ENCODE measurements at regions not wholly inside any gene's neighbourhood (a gene's known extent, or its start where the extent isn't known, plus 50 kb on each side); places are given as distances from the start of the nearest gene placed in this dataset.
"Not testable (repeated sequence)": the region's sequence is repeated elsewhere in the genome, so short reads cannot be mapped to it uniquely, and the experiment has no call there.

DNA sequence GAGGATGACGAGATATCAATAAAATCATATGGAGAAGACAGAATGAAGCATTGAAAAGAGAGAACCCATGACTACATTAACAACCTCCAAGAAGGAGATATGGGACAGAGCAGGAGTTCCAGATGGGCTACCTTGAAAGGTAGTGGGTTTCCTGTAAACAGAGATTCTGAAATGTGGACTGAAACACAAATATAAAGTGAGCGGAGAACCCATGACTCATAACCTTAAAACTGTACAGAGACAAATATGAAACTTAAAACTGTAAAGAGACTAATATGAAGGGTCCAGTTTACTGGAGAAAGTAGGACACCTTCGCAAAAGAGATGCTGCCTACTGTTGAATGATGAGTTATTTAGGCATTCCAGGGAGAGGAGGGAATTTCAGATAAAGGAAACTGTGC is 383.7 kb downstream of the CAAP1 start:
- no peak for DNase-seq (ENCODE audit: extremely low read depth, low read depth)

- DNase-seq (ENCODE audit: extremely low read depth, low read depth) = no peak
These were observed 388.5 kb downstream of the CAAP1 start for GRCh38 chr9:26504057-26504456.

- DNase-seq (ENCODE audit: extremely low read depth, low read depth) = no peak
These were observed 390.3 kb downstream of the CAAP1 start for GRCh38 chr9:26502311-26502710.

- no peak for DNase-seq (ENCODE audit: extremely low read depth, low read depth)
These were observed 392.1 kb downstream of the CAAP1 start for GRCh38 chr9:26500471-26500870.

- not testable (repeated sequence) for DNase-seq (ENCODE audit: extremely low read depth, low read depth)
These were observed 399.7 kb downstream of the CAAP1 start for GRCh38 chr9:26492608-26493521.

- not testable (repeated sequence) for DNase-seq (ENCODE audit: extremely low read depth, low read depth)
These were observed 400.5 kb downstream of the CAAP1 start for GRCh38 chr9:26491922-26492607.

DNA sequence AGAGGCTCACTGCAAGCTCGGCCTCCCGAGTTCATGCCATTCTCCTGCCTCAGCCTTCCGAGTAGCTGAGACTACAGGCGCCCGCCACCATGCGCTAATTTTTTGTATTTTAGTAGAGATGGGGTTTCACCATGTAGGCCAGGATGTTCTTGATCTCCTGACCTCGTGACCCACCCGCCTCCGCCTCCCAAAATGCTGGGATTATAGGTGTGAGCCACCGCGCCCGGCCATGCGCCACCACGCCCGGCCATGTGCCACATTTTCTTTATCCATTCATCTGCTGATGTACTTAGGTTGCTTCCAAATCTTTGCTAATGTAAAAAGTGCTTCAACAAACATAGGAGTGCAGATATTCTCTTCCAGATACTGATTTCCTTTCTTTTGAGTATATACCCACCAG is 408.6 kb downstream of the CAAP1 start:
- DNase-seq (ENCODE audit: extremely low read depth, low read depth) = no peak

GRCh38 chr9:26477963-26478362 is 414.6 kb downstream of the CAAP1 start:
- no peak for DNase-seq (ENCODE audit: extremely low read depth, low read depth)

- no peak for DNase-seq (ENCODE audit: extremely low read depth, low read depth)
These were observed 421.3 kb downstream of the CAAP1 start for GRCh38 chr9:26471261-26471660.

DNA sequence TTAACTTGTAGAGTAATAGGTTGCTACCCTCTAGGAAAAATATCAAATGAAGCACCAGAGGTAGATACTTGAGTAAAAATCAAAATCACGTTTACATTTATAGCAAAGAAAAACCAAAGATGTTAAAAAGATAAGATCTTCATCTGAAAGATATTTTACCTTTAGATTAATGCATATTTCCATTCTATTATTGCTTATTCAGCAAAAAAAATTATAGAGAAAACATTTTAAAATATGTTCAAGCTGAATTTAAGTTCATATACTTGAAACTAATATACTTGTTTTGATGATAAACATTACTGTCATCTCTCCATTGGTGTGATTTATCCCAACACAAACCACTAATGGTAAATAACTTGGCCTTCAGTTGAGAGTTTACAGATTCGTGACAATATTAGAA is 422.3 kb downstream of the CAAP1 start:
- no peak for DNase-seq (ENCODE audit: extremely low read depth, low read depth)

- DNase-seq (ENCODE audit: extremely low read depth, low read depth) = no peak
These were observed 428.8 kb downstream of the CAAP1 start for GRCh38 chr9:26463837-26464236.

DNA sequence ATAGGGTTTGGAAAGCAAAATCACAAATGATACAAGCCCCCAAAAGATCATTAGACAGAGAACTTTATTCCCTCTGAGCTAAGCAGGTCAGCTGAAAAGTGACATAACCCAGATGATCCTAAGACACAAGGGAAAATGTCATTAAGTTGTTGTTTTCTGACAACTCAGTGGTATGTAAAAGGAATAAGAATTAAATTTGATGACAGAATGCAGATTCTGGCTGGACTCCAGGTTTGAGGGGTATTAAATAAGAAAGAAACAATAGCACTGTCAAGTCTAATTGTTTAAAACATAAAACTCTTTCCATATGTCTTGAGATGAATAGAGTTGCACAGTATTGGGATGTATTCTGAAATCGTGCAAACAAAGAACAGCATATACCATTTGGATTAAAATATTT is 429.9 kb downstream of the CAAP1 start:
- DNase-seq (ENCODE audit: extremely low read depth, low read depth) = no peak

- no peak for DNase-seq (ENCODE audit: extremely low read depth, low read depth)
These were observed 430.4 kb downstream of the CAAP1 start for GRCh38 chr9:26462213-26462612.

GRCh38 chr9:26460624-26461023 is 432.0 kb downstream of the CAAP1 start:
- no peak for DNase-seq (ENCODE audit: extremely low read depth, low read depth)

DNA sequence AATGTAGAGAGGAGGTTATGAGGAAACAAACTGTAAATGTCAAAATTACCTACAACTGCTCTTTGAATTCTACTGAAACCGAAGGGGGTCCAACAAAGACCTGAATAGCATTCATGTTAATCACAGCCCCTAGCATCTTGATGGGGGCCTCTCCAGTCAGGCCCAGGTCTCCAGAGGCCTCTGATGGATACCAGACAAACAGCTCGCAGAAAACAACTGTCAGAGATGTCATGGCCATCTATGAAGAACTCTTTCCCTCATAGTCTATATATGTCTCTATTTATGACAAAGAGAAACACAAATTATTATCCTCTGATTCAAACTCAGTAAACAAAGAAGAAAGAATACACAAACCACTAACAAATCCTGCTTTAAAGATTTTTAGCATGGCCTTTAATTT is 432.6 kb downstream of the CAAP1 start:
- no peak for DNase-seq (ENCODE audit: extremely low read depth, low read depth)

- no peak for DNase-seq (ENCODE audit: extremely low read depth, low read depth)
These were observed 434.5 kb downstream of the CAAP1 start for GRCh38 chr9:26458054-26458453.

GRCh38 chr9:26457151-26457550 is 435.5 kb downstream of the CAAP1 start:
- DNase-seq (ENCODE audit: extremely low read depth, low read depth) = no peak

GRCh38 chr9:26439061-26439624 is 453.5 kb downstream of the CAAP1 start:
- DNase-seq (ENCODE audit: extremely low read depth, low read depth) = no peak

- no peak for DNase-seq (ENCODE audit: extremely low read depth, low read depth)
These were observed 455.4 kb downstream of the CAAP1 start for GRCh38 chr9:26437056-26437711.

DNA sequence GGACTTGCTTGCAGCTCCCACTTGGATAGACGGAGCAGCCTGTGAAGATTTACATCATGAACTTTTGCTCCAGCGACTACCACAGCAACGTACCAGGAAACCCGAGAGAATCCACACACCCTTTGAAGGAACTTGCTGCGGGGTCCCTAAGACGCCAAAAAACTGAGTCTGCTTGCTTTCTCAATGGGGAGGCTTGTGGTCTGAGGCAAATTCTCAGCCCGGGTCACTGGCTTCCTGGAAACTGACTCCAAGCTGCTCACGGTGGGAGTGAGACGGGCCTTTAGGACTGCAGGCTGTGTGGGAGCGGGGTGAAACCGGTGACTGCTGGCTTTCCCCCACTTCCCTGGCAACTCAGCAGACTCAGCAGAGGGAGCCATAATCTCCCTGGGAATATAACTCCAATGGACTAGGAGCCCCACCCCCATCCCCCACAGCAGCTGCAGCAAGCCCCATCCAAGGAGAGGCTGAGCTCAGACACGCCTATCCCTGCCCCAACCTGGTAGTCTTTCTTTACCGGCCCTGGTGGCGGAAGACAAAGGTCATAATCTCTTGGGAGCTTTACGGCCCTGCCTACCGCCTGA is 466.0 kb downstream of the CAAP1 start:
- no peak for DNase-seq (ENCODE audit: extremely low read depth, low read depth)

- DNase-seq (ENCODE audit: extremely low read depth, low read depth) = no peak
These were observed 474.1 kb downstream of the CAAP1 start for GRCh38 chr9:26418480-26418879.
